ENCODE measurements at regions not wholly inside any gene's neighbourhood (a gene's known extent, or its start where the extent isn't known, plus 50 kb on each side); places are given as distances from the start of the nearest gene placed in this dataset.
A peak's percentile ranks its signal among the peaks of the same experiment; 100 is the strongest.

GRCh38 chr6:2454180-2454579 is 208.8 kb upstream of the GMDS start:
- no peak for FAIRE-seq

DNA sequence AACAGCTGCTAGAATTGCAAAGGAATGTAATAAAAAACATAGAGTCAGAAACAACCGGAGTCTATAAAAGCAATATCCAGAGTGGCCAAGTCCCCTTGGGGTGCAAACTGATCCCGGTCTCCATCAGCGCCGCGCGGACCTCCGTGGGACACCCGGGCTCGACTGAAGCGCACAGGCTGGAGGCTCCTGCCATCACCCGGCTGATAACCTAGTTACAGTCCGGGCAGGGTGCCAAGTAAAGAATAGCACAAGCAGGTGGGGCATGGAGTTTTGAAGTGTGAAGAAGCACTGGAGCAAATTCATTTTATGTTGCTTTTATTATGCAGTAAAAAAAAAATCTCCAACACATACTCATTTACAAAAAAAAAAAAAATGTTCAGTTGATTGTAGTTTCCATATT is 205.1 kb upstream of the GMDS start:
- no peak for FAIRE-seq

DNA sequence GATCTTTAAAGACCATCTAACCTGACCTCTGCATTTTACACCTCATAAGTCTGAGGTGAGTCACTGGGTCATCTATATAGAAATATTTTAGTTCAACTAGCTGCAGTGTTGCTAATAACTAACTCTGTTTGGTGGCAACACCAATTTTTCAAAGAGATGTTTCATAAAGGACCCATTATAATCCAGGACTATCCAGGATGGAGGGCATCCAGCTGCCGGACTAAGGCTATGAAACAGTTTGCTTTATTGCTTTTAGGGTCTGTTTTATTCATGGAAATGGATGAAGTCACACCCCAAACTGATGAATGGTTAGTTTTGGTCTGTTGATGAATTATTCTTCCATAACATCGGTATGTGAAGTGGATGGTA is 204.2 kb upstream of the GMDS start:
- FAIRE-seq: no peak

- FAIRE-seq: peak; percentile 89
These were observed 203.6 kb upstream of the GMDS start for GRCh38 chr6:2448826-2449571.

GRCh38 chr6:2447931-2448330 is 202.5 kb upstream of the GMDS start:
- FAIRE-seq: no peak

GRCh38 chr6:2447318-2447920 is 202.0 kb upstream of the GMDS start:
- FAIRE-seq: no peak

DNA sequence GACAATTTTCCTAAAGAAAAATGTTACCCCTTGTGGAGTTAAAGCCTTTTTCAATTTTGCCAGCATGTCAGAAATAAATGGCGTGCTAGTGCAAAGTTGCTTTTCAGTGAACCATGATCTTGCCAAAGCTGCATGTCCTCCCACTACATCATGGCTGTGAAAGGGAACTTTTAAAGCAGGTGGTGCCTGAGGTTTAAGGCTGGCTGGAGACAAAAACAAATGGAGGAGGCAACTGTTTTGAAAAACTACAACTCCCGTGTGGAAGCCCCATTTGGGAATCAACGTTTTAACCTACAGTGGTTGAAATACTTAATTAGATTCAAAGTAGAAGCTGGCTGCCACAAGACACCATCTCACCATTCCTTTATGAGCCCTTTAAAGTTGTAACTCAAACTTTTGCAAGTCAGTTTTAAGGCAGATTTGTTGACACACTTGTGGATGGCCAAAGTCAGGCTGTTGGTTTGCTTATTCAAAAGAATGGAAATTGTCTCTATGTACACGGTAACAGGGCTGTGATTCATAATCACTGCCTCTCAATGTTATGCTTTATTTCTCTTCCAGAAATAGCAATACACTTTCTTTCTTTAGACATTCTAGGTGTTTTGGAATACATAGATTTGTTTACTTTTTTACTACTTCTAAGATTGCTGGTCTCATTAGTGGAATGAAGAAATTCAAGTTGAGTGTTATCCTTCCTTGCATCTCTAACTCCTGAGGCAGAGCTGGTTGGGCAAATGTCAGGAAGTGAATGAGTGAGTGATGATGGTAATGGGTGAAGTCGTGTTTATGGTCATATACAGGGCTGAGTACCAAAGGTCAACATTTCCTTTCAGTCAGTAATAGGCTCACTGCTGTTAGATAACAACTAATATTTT is 196.4 kb upstream of the GMDS start:
- no peak for FAIRE-seq

- FAIRE-seq: no peak
These were observed 195.1 kb upstream of the GMDS start for GRCh38 chr6:2440516-2440915.

GRCh38 chr6:2439632-2440031 is 194.2 kb upstream of the GMDS start:
- FAIRE-seq: no peak

GRCh38 chr6:2439082-2439481 is 193.7 kb upstream of the GMDS start:
- no peak for FAIRE-seq

GRCh38 chr6:2436410-2437154 is 191.2 kb upstream of the GMDS start:
- no peak for FAIRE-seq

GRCh38 chr6:2435323-2435722 is 189.9 kb upstream of the GMDS start:
- no peak for FAIRE-seq

DNA sequence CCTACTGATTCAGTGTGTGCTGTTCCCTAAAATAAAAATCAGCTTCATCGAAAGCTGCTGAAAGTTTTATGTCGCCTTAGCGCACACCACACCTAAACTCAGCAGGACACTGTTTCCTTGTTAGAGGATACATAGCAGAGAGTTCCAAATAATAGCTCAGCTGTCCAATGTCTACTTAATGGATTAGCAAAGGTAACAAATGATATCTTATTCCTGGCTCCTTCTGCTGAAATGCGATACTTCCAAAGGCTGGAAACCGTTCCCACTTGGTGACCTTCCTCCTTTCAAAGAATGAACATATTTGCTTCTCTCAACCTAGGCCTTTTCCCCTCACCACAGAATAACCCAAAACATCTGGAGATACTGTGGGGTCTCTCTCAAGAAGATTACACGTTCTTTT is 189.5 kb upstream of the GMDS start:
- FAIRE-seq: no peak

- FAIRE-seq: no peak
These were observed 188.7 kb upstream of the GMDS start for GRCh38 chr6:2434116-2434515.

DNA sequence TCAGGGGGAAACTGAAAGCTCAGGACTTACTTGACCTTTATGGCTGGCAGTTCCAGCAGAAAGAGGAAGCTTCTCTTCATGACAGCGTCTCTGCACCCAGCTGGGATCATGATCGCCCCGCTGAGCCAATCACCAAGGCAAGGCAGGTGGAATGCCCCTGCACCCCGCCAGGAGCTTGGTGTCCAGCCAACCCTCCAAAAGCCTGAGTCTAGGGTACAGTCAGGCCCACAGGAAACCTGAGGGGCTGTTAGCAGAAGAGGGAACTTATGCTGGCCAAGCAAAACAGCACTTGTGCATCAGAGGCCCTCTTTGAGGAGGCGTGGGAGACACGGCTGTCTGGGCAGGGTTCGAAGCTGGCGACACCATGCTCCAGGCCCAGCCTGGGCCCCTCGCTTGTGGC is 188.3 kb upstream of the GMDS start:
- FAIRE-seq: no peak

DNA sequence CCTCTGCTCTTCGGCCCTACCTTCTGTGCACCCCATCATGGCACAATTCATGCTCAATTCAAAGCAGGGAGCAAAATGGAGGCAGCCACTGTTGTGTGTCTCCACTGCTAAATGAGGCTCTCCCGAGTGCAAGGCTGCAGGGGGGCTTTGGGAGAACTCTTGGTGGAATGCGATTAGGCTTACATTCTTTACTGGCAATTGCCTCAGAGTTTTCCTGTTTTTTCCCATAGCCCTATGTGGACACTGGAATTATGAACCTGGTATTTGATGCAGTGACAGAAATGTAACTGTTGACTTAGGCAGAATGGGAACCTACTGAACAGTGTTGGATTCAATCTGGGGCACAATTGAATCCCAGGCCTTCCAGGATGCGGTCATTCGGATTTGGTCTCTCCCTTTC is 187.9 kb upstream of the GMDS start:
- no peak for FAIRE-seq

GRCh38 chr6:2432292-2432691 is 186.9 kb upstream of the GMDS start:
- no peak for FAIRE-seq

GRCh38 chr6:2430612-2431011 is 185.2 kb upstream of the GMDS start:
- FAIRE-seq: no peak

DNA sequence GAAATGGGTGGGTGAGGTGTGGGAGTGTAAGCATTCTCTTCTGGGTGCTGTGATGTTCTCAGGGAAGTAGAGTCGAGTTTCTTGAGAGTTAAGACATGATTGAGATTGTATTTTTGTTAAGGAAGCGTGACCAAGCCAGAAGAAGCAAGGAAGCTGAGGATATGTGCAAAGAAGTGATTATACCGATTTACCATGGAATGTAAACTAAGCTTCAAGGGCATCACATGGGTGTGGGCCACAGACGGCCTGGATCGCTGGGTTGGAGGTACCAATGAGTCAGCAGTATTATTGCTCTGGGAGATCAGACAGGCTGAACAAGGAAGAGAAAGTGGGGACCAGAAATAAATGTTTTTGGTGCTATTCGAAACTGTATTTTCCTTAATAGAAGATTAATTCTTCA is 184.1 kb upstream of the GMDS start:
- FAIRE-seq: no peak

- FAIRE-seq: no peak
These were observed 183.6 kb upstream of the GMDS start for GRCh38 chr6:2429032-2429431.

DNA sequence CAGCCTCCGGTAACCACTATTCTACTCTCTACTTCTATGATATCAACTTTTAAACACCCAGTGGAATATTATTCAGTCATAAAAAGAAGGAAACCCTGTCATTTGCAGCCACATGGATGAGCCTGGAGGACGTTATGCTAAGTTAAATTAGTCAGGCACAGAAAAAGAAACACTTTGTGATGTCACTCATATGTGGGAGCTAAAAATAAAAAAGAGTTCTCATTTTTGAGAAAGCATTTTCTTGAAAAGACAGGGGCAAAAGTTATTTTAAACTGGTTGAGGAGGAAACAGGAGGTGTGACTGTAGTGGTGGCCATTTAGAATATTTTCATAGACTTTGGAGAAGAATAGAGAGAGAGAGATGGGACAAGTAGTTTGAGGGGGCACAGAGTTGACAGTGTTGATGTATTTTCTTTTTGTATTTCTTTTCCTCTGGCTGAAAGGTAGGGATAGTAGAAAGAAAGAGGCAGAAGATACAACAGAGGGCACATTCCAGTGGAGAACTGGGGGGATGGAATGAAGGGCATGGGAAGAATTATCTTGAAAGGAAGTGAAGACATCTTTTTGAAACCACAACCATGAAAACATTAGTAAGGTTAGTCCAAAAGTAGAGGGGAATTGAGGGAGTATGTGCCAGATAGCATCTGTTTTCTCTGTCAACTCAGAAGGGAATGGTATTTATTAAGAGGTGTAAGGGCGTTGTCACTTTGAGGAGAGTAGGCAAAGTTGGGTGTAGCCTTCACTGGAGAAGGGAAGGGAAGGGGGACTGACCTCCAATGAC is 181.3 kb upstream of the GMDS start:
- no peak for FAIRE-seq

DNA sequence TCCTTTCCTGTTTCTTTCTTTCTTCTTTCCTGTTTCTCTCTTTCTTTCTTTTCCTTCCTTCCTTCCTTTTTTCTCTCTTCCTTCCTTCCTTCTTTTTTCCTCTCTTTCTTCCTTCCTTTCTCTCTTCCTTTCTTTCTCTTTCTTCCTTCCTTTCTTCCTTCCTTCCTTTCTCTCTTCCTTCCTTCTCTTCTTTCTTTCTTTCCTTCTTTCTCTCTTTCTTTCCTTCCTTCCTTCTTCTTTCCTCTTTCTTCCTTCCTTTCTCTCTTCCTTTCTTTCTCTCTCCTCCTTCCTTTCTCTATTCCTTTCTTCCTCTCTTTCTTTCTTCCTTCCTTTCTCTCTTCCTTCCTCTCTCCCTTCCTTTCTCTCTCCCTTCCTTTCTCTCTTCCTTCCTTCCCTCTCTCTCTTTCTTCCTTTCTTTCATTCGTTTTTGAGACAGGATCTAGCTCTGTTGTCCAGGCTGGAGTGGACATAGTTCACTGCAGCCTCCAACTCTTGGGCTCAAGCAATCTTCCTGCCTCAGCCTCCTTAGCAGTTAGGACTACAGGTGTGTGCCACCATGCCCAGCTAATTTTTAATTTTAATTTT is 170.8 kb upstream of the GMDS start:
- no peak for FAIRE-seq
